ENCODE measurements at regions not wholly inside any gene's neighbourhood (a gene's known extent, or its start where the extent isn't known, plus 50 kb on each side); places are given as distances from the start of the nearest gene placed in this dataset.

GRCh38 chr4:12889054-12889453 lies 595.1 kb downstream of the RAB28 start:
- TF ChIP-seq CTCF (IDR thresholded peaks at IDR 0.05; ENCODE audit: poor library complexity, severe bottlenecking) = no peak
- TF ChIP-seq MXI1 (conservative IDR thresholded peaks at IDR 0.05; ENCODE audit: poor library complexity, severe bottlenecking) = no peak
